HEK293T (cell line): ENCODE measurements at regions not wholly inside any gene's neighbourhood (a gene's known extent, or its start where the extent isn't known, plus 50 kb on each side); places are given as distances from the start of the nearest gene placed in this dataset.
"Not testable (repeated sequence)": the region's sequence is repeated elsewhere in the genome, so short reads cannot be mapped to it uniquely, and the experiment has no call there.

Experiments used
- CTCF ChIA-PET: fragments of 350-600 bp; formaldehyde crosslinking; extraction: SDS; loops from one replicate; lab custom pipeline; 2021; ENCODE audit warnings: antibody characterized with exemption, inconsistent platforms; lab: Yijun Ruan, JAX
- POLR2A ChIA-PET: fragments of 350-600 bp; formaldehyde crosslinking; extraction: SDS; loops from one replicate; lab custom pipeline; 2020; ENCODE audit warnings: antibody characterized with exemption, inconsistent platforms; lab: Yijun Ruan, JAX
- DNase-seq: peaks from one replicate; pipeline ENCODE4 v3.0.0; 2012; ENCODE audit warnings: mixed read lengths; ENCODE audit errors: extremely low spot score
- ARNT ChIP-seq: fragments of 450-650 bp; IDR thresholded peaks from 2 replicates; pipeline ENCODE4 v1.6.1; 2017; ENCODE audit warnings: mild to moderate bottlenecking
- BHLHE40 ChIP-seq: fragments of 450-650 bp; IDR thresholded peaks from 2 replicates; pipeline ENCODE4 v1.6.1; 2016; ENCODE audit warnings: mild to moderate bottlenecking, moderate library complexity, borderline replicate concordance
- CTBP1 ChIP-seq: fragments of 450-650 bp; IDR thresholded peaks from 2 replicates; pipeline ENCODE4 v1.6.1; 2016; ENCODE audit warnings: borderline replicate concordance
- ELF4 ChIP-seq: fragments of 450-650 bp; IDR thresholded peaks from 2 replicates; pipeline ENCODE4 v1.6.1; 2017; ENCODE audit warnings: antibody characterized with exemption
- FOXA1 ChIP-seq: fragments of 450-650 bp; IDR thresholded peaks from 2 replicates; pipeline ENCODE4 v1.6.1; 2016; ENCODE audit warnings: mild to moderate bottlenecking
- FOXK2 ChIP-seq: fragments of 450-650 bp; IDR thresholded peaks from 2 replicates; pipeline ENCODE4 v1.6.1; 2016; ENCODE audit warnings: mild to moderate bottlenecking
- FOXM1 ChIP-seq: fragments of 450-650 bp; IDR thresholded peaks from 2 replicates; pipeline ENCODE4 v1.6.1; 2017; ENCODE audit warnings: mild to moderate bottlenecking, borderline replicate concordance
- HDGF ChIP-seq: fragments of 450-650 bp; IDR thresholded peaks from 2 replicates; pipeline ENCODE4 v1.6.1; 2017; ENCODE audit warnings: antibody characterized with exemption, borderline replicate concordance
- L3MBTL2 ChIP-seq: fragments of 450-650 bp; conservative IDR thresholded peaks from 2 replicates; pipeline ENCODE4 v1.6.1; 2016; ENCODE audit warnings: mild to moderate bottlenecking
- LEF1 ChIP-seq: fragments of 450-650 bp; IDR thresholded peaks from 2 replicates; pipeline ENCODE4 v1.6.1; 2017; ENCODE audit warnings: mild to moderate bottlenecking, borderline replicate concordance
- NFRKB ChIP-seq: fragments of 450-650 bp; IDR thresholded peaks from 2 replicates; pipeline ENCODE4 v1.6.1; 2016; ENCODE audit warnings: mild to moderate bottlenecking, moderate library complexity
- SP1 ChIP-seq: fragments of 450-650 bp; IDR thresholded peaks from 2 replicates; pipeline ENCODE4 v1.6.1; 2017
- SUZ12 ChIP-seq: fragments of 450-650 bp; IDR thresholded peaks from 2 replicates; pipeline ENCODE4 v1.6.1; 2016; ENCODE audit warnings: mild to moderate bottlenecking
- TARDBP ChIP-seq: fragments of 450-650 bp; IDR thresholded peaks from 2 replicates; pipeline ENCODE4 v1.6.1; 2016
- ZNF384 ChIP-seq: fragments of 450-650 bp; IDR thresholded peaks from 2 replicates; pipeline ENCODE4 v1.6.1; 2016
- TF ChIP-seq, protein P1 (sequence below): fragments of 450-650 bp; IDR thresholded peaks from 2 replicates; pipeline ENCODE4 v1.6.1; 2016

DNA sequence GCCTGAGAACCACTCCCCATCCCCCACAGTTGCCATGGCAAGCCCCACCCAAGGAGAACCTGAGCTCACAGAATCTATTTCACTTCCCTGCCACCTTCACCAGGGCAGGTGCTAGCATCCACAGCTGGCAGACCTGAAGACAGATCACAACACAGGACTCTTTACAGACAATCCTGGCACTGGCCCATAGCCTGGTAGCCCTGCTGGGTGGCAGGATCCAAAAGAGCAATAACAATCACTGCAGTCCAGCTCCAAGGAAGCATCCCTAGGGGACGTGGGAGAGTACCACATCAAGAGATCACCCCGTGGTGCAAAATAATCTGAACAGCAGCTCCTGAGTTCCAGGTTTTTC is 463.2 kb upstream of the PIK3R1 start:
- ChIA-PET POLR2A (no interaction called here), CTCF (no interaction called here)
- DNase-seq: no peak
- TF ChIP-seq BHLHE40 (no peak), LEF1 (no peak), HDGF (no peak), NFRKB (no peak), SP1 (no peak), CTBP1 (no peak), FOXA1 (no peak), L3MBTL2 (no peak), ZNF384 (no peak), FOXK2 (no peak), ELF4 (no peak), ARNT (no peak), FOXM1 (no peak), TARDBP (no peak), SUZ12 (no peak)
- TF ChIP-seq, protein P1, sequence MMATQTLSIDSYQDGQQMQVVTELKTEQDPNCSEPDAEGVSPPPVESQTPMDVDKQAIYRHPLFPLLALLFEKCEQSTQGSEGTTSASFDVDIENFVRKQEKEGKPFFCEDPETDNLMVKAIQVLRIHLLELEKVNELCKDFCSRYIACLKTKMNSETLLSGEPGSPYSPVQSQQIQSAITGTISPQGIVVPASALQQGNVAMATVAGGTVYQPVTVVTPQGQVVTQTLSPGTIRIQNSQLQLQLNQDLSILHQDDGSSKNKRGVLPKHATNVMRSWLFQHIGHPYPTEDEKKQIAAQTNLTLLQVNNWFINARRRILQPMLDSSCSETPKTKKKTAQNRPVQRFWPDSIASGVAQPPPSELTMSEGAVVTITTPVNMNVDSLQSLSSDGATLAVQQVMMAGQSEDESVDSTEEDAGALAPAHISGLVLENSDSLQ: no peak

DNA sequence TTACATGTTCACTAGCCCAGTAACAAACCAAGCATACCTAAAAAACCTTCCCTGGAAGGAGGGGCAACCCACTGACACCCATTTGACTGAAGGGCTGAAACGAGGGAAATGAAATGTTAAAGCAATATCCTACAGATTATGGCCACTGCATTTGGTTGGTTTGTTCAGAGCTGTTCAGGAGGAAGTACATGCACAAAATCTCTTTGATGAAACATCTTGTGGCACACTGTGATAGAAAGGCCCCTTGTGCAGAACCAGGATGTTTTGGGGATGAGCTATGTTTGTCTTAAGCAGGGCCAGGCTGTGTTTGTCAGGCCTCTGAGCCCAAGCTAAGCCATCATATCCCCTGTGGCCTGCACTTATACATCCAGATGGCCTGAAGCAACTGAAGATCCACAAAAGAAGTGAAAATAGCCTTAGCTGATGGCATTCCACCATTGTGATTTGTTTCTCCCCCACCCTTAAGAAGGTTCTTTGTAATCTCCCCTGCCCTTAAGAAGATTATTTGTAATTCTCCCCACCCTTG is 467.3 kb upstream of the PIK3R1 start:
- ChIA-PET CTCF (no interaction called here), POLR2A (no interaction called here)
- DNase-seq: no peak
- TF ChIP-seq FOXA1 (no peak), ZNF384 (no peak), FOXM1 (no peak), CTBP1 (no peak), FOXK2 (no peak), TARDBP (no peak), LEF1 (no peak), HDGF (no peak), ELF4 (no peak), L3MBTL2 (no peak), NFRKB (no peak), SUZ12 (no peak), ARNT (no peak), SP1 (no peak), BHLHE40 (no peak)
- TF ChIP-seq, protein P1: no peak

DNA sequence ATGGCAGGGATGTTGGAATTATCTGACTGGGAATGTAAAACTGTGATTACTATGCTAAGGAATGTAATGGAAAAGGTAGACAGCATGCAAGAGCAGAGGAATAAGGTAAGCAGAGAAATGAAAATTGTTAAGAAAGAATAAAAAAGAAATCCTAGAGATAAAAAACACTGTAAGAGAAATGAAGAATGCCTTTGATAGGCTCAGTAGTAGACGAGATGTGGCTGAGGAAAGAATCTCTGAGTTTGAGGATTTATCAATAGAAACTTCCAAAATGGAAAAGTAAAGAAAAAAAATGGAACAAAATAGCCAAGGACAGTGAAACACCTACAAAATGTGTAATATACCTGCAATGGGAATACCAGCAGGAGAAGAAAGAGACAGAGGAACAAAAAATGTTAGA is 468.5 kb upstream of the PIK3R1 start:
- POLR2A ChIA-PET: no interaction called here
- CTCF ChIA-PET: no interaction called here
- DNase-seq: no peak
- TF ChIP-seq FOXM1 (no peak), LEF1 (no peak), SUZ12 (no peak), BHLHE40 (no peak), TARDBP (no peak), SP1 (no peak), FOXA1 (no peak)
- TF ChIP-seq, protein P1: no peak

DNA sequence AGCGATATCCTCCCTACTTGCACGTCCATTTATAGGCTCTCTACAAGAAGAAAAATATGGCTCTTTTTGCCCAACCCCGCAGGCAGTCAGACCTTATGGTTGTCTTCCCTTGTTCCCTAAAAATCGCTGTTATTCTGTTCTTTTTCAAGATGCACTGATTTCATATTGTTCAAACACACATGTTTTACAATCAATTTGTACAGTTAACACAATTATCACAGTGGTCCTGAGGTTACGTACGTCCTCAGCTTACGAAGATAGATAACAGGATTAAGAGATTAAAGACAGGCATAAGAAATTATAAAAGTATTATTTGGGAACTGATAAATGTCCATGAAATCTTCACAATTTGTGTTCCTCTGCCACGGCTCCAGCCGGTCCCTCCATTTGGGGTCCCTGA is 468.9 kb upstream of the PIK3R1 start:
- DNase-seq, CTCF ChIA-PET, POLR2A ChIA-PET: not testable (repeated sequence)

DNA sequence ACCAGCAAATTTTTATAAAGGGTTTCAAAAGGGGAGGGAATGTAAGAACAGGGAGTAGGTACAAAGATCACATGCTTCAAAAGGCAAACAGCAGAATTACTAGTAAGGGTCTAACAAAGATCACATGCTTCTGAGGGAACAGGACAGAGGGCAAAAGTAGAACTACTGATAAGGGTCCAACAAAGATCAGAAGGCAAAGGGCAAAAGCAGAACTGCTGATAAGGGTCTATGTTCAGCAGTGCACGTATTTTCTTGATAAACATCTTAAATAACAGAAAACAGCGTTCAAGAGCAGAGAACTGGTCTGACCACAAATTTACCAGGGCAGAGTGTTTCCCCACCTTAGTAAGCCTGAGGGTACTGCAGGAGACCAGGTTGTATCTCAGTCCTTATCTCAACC is 469.5 kb upstream of the PIK3R1 start:
- TF ChIP-seq ELF4: no peak
- no peak for TF ChIP-seq SUZ12
- TF ChIP-seq FOXK2: no peak
- TF ChIP-seq LEF1: no peak
- TF ChIP-seq FOXM1: no peak
- no peak for TF ChIP-seq SP1
- no peak for TF ChIP-seq BHLHE40
- TF ChIP-seq NFRKB: no peak
- TF ChIP-seq, protein P1: no peak
- no peak for TF ChIP-seq ZNF384
- no peak for TF ChIP-seq HDGF
- no peak for TF ChIP-seq L3MBTL2
- no peak for TF ChIP-seq FOXA1
- TF ChIP-seq CTBP1: no peak
- no peak for TF ChIP-seq TARDBP
- no peak for DNase-seq
- CTCF ChIA-PET: no interaction called here
- POLR2A ChIA-PET: no interaction called here

DNA sequence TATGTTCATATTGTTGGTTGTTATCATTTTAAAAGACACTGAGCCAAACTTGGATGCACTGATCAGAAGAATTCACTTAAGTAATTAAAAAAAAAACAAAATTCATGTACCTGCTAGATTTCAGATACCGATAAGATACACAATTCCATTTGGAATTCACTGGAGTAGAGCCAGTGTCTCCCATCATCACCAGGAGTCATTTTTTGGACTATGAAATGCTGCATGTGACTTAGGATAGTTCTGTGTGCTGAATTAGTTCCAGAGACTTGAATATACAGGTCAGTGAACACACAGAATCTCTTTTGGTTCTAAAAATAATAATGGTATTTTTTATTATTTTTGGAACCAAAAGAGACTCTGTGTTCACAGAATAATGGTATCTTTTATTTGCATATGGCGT is 482.6 kb upstream of the PIK3R1 start:
- POLR2A ChIA-PET: no interaction called here
- CTCF ChIA-PET: no interaction called here
- no peak for TF ChIP-seq NFRKB
- TF ChIP-seq FOXK2: no peak
- TF ChIP-seq L3MBTL2: no peak
- TF ChIP-seq ZNF384: no peak
- TF ChIP-seq, protein P1: no peak
- DNase-seq: no peak
